ENCODE measurements at regions not wholly inside any gene's neighbourhood (a gene's known extent, or its start where the extent isn't known, plus 50 kb on each side); places are given as distances from the start of the nearest gene placed in this dataset.

DNA sequence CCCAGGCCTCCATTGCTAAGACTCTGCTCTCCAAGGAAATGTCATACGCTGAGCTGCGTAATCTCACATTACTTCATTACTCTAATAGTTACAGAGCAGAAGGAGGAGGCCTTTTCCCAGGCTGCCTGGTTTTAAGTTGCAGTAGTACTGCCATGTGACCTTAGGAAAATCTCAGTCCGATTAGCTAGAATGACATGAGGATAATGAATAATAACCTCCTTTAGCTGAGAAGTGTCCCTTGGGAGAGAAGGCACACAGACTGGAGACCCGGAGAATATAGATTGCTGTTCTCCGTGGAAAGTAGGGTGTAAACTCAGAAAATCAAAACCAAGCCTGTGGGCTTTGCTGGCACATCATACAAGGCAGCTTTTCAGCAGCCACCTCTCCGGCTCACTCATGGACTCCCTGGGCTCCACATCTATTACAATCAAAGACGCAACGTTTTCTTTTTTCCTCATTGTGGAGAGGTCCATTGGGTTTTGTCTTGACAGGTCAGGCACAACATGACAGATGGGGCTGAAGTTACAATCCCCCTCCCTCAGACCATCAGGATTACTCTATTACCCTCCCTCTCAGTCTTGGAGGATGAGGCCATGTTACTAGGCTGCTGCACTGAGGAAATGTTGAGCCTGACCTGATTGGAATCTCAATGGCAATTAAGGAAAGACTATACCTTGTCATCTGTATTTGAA, 134.8 kb upstream of the MB21D2 start:
- TF ChIP-seq EZH2 (IDR thresholded peaks at IDR 0.05; ENCODE audit: borderline replicate concordance, low read depth, low read length, severe bottlenecking) (no peak), MYC (IDR thresholded peaks at IDR 0.05; ENCODE audit: low read depth, low read length) (no peak), POLR2A (IDR thresholded peaks at IDR 0.05; ENCODE audit: low read depth, low read length) (no peak), JUN (IDR thresholded peaks at IDR 0.05; ENCODE audit: borderline replicate concordance, insufficient read depth, insufficient read length, low read depth) (no peak)
- TF ChIP-seq, protein P1, sequence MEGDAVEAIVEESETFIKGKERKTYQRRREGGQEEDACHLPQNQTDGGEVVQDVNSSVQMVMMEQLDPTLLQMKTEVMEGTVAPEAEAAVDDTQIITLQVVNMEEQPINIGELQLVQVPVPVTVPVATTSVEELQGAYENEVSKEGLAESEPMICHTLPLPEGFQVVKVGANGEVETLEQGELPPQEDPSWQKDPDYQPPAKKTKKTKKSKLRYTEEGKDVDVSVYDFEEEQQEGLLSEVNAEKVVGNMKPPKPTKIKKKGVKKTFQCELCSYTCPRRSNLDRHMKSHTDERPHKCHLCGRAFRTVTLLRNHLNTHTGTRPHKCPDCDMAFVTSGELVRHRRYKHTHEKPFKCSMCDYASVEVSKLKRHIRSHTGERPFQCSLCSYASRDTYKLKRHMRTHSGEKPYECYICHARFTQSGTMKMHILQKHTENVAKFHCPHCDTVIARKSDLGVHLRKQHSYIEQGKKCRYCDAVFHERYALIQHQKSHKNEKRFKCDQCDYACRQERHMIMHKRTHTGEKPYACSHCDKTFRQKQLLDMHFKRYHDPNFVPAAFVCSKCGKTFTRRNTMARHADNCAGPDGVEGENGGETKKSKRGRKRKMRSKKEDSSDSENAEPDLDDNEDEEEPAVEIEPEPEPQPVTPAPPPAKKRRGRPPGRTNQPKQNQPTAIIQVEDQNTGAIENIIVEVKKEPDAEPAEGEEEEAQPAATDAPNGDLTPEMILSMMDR (IDR thresholded peaks at IDR 0.05; ENCODE audit: extremely low read depth in 1 of 2, insufficient read depth in 1 of 2, low read depth in 1 of 2, low read length in 2 of 2), result no peak
- TF ChIP-seq, protein P2, sequence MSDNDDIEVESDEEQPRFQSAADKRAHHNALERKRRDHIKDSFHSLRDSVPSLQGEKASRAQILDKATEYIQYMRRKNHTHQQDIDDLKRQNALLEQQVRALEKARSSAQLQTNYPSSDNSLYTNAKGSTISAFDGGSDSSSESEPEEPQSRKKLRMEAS (IDR thresholded peaks at IDR 0.05; ENCODE audit: insufficient read depth, insufficient read length), result no peak
